Skin of body (tissue), 1 donor: ENCODE measurements at regions not wholly inside any gene's neighbourhood (a gene's known extent, or its start where the extent isn't known, plus 50 kb on each side); places are given as distances from the start of the nearest gene placed in this dataset.

Experiments used
- DNase-seq: peaks from one replicate; lab custom pipeline; 2025; lab: John Stamatoyannopoulos, UW

GRCh38 chr9:14399756-14400657 lies 86.1 kb upstream of the NFIB start:
- peak; percentile 66 for DNase-seq

GRCh38 chr9:14398473-14398872 lies 84.5 kb upstream of the NFIB start:
- DNase-seq, result no peak

GRCh38 chr9:14396171-14396570 lies 82.2 kb upstream of the NFIB start:
- no peak for DNase-seq

- no peak for DNase-seq
Observed at GRCh38 chr9:14395317-14396082, 81.6 kb upstream of the NFIB start.

- DNase-seq, result no peak
Observed at GRCh38 chr9:14393418-14393817, 79.5 kb upstream of the NFIB start.

GRCh38 chr9:14391620-14392019 lies 77.7 kb upstream of the NFIB start:
- DNase-seq, result no peak

- peak; percentile 89 for DNase-seq
Observed at GRCh38 chr9:14389657-14390056, 75.7 kb upstream of the NFIB start.

- DNase-seq, result peak; percentile 45
Observed at GRCh38 chr9:14389146-14389545, 75.2 kb upstream of the NFIB start.

GRCh38 chr9:14383773-14384172 lies 69.8 kb upstream of the NFIB start:
- DNase-seq, result no peak

- no peak for DNase-seq
Observed at GRCh38 chr9:14383294-14383693, 69.4 kb upstream of the NFIB start.

- DNase-seq, result no peak
Observed at GRCh38 chr9:14380061-14380836, 66.3 kb upstream of the NFIB start.

GRCh38 chr9:14379280-14379679 lies 65.3 kb upstream of the NFIB start:
- DNase-seq, result no peak

GRCh38 chr9:14373706-14374105 lies 59.8 kb upstream of the NFIB start:
- DNase-seq, result peak; percentile 81

GRCh38 chr9:14373336-14373666 lies 59.4 kb upstream of the NFIB start:
- peak; percentile 81 for DNase-seq

GRCh38 chr9:14372437-14373335 lies 58.7 kb upstream of the NFIB start:
- DNase-seq, result peak; percentile 74

- no peak for DNase-seq
Observed at GRCh38 chr9:14369011-14369410, 55.1 kb upstream of the NFIB start.

- peak; percentile 98 for DNase-seq
Observed at GRCh38 chr9:14366076-14366475, 52.1 kb upstream of the NFIB start.

GRCh38 chr9:14365670-14366069 lies 51.7 kb upstream of the NFIB start:
- no peak for DNase-seq
